ENCODE measurements at regions not wholly inside any gene's neighbourhood (a gene's known extent, or its start where the extent isn't known, plus 50 kb on each side); places are given as distances from the start of the nearest gene placed in this dataset.
"Not testable (repeated sequence)": the region's sequence is repeated elsewhere in the genome, so short reads cannot be mapped to it uniquely, and the experiment has no call there.

DNA sequence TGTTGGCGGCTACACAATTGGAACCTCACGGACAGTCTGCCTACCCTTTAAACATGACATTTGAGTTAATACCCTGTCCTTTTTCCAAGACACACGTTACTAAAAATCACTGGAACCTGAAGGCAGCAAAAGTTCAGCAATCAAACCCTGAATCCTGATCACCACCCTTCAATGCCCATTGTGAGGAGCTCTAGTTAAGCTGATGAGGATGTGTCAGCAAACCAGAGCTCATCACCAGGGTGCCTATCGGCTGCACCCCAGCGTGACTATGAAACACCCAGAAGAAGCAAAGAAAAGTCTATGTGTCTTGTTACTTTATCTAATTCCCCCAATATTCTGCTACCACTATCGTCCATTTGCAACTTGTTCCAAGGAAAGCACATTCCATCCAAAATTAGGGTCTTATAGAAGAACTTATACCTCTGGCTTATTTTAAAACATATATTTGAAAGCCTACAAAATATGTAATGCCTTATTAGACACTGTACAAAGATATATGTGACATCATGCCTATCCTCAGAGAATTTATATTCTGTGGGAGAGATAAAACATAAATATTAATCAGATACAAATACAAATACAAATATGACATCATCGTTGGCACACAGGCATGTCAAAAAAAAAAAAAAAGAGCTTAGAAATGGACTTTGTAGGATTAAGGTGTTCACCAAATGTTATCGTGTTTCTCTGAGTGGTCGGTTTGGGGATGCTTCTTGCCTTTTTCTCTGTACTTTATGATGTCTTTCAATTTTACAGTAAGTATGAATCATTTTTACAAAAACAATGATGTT, 219.7 kb upstream of the SETMAR start:
- no peaks in the 10 kb centered on the region for H3K4me1 Mint-ChIP-seq (ENCODE audit: low read depth)
- no peak for DNase-seq
- H3K27ac Mint-ChIP-seq = no peak overlapping the region
- intact Hi-C loops (cut with micrococcal nuclease) = no loop called here
- H3K4me3 Mint-ChIP-seq = no peak overlapping the region
- CTCF ChIA-PET = no interaction called here
- no peaks in the 10 kb centered on the region for H3K27me3 Mint-ChIP-seq (ENCODE audit: low read depth)
- H3K9me3 Mint-ChIP-seq = no peaks in the 10 kb centered on the region
- H3K36me3 Mint-ChIP-seq (ENCODE audit: low read depth) = no peaks in the 10 kb centered on the region

DNA sequence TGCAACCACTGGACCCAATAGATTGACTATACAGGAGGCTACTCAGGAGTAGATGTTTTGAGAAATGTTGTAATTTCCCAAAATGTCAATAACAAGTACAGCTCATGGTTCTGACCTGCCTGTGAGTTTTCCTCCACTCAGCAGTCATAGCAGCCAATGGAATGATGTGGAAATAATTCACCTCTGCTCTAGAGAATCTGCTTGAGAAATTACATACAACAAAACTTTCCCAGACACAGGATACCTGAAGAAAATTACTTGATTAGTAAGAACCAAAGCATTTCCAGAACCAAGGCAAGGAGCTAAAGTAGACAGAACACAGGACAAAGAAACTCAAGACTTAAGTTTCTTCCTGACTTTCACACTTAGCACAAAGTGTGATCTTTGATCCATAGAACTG, 218.9 kb upstream of the SETMAR start:
- Mint-ChIP-seq H3K27me3 (ENCODE audit: low read depth) (no peaks in the 10 kb centered on the region), H3K4me1 (ENCODE audit: low read depth) (no peaks in the 10 kb centered on the region), H3K27ac (no peak overlapping the region), H3K36me3 (ENCODE audit: low read depth) (no peaks in the 10 kb centered on the region), H3K9me3 (no peaks in the 10 kb centered on the region), H3K4me3 (no peak overlapping the region)
- intact Hi-C loops (cut with micrococcal nuclease) = no loop called here
- CTCF ChIA-PET = no interaction called here
- DNase-seq = no peak

- H3K27me3 Mint-ChIP-seq (ENCODE audit: low read depth); H3K4me1 Mint-ChIP-seq (ENCODE audit: low read depth); H3K4me3 Mint-ChIP-seq; intact Hi-C loops (cut with micrococcal nuclease); H3K36me3 Mint-ChIP-seq (ENCODE audit: low read depth); DNase-seq; H3K27ac Mint-ChIP-seq; H3K9me3 Mint-ChIP-seq; CTCF ChIA-PET: not testable (repeated sequence)
These were observed 216.5 kb upstream of the SETMAR start for GRCh38 chr3:4086662-4087061.

DNA sequence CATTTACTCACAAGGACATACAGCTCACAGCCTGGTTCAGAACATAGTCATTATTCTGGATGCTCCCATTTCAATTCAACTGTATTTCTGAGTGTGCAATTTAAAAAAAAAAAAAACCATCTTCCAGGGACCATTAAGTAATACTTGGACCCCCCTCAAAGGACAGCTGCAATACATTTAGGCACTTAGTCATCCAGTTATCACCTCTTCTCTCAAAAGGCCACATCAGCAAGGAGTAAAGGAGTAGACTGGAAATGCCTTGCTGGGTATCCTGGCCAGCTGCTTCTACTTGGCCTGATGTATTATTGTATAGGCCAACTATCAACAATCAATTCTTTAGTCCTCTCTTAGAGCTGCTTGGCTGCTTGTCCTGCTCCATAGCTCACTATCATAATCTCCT, 211.4 kb upstream of the SETMAR start:
- Mint-ChIP-seq H3K4me3 (no peak overlapping the region), H3K36me3 (ENCODE audit: low read depth) (no peaks in the 10 kb centered on the region), H3K27me3 (ENCODE audit: low read depth) (no peaks in the 10 kb centered on the region), H3K27ac (no peak overlapping the region), H3K9me3 (no peaks in the 10 kb centered on the region), H3K4me1 (ENCODE audit: low read depth) (no peaks in the 10 kb centered on the region)
- CTCF ChIA-PET = no interaction called here
- no peak for DNase-seq
- intact Hi-C loops (cut with micrococcal nuclease) = no loop called here

DNA sequence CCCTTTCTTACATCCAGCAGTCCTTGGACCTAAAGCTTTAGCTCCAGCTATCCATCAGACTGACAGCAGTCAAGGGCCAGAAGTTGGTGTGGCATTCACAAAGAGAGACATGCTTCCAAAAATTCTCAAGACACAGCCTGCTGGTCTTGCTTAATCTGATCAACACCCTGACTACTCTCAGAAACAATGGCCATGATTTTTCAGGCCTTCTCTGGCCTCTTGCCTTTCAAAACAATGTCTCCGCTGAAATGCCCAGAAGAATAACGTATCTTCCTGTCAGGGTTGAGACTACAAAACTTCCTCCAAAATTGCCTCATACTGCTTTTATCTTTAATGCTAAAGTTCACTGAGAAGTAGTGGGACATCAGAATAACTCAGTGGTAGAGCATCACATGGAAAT, 205.4 kb upstream of the SETMAR start:
- Mint-ChIP-seq H3K27ac (no peak overlapping the region), H3K36me3 (ENCODE audit: low read depth) (no peaks in the 10 kb centered on the region), H3K4me1 (ENCODE audit: low read depth) (no peaks in the 10 kb centered on the region), H3K4me3 (no peak overlapping the region), H3K27me3 (ENCODE audit: low read depth) (no peaks in the 10 kb centered on the region), H3K9me3 (peaks cover 5% of the 10 kb centered on the region)
- intact Hi-C loops (cut with micrococcal nuclease) = no loop called here
- DNase-seq = no peak
- CTCF ChIA-PET = no interaction called here

DNA sequence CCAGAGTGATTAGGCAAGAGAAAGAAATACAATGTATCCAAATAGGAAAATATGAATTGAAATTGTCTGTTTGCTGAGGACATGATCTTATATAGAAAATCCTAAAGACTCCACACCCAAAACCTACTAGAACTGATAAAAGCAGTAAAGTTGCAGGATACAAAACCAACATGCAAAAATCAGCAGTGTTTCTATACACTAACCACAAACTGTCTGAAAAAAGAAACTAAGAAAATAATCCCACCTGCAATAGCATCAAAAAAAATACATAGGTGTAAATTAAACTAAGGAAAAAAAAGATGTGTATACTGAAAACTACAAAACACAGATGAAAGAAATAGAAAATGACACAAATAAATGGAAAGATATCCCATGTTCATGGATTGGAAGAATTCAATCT, 203.6 kb upstream of the SETMAR start:
- Mint-ChIP-seq H3K27ac (no peak overlapping the region), H3K4me1 (ENCODE audit: low read depth) (no peaks in the 10 kb centered on the region)
- CTCF ChIA-PET = no interaction called here

GRCh38 chr3:4107430-4107829, 195.7 kb upstream of the SETMAR start:
- no peak overlapping the region for H3K4me3 Mint-ChIP-seq
- no peaks in the 10 kb centered on the region for H3K27me3 Mint-ChIP-seq (ENCODE audit: low read depth)
- intact Hi-C loops (cut with micrococcal nuclease) = no loop called here
- no peak for DNase-seq
- H3K36me3 Mint-ChIP-seq (ENCODE audit: low read depth) = no peaks in the 10 kb centered on the region
- H3K27ac Mint-ChIP-seq = no peak overlapping the region
- H3K4me1 Mint-ChIP-seq (ENCODE audit: low read depth) = no peaks in the 10 kb centered on the region
- H3K9me3 Mint-ChIP-seq = no peaks in the 10 kb centered on the region
- CTCF ChIA-PET = interaction anchor here (0.7 kb wide), 1 partner anchor 1898 kb away, joined by 3 read pairs; no protein-coding TSS in a partner anchor

More for the DNA sequence above, 203.6 kb upstream of the SETMAR start:
- H3K36me3 Mint-ChIP-seq (ENCODE audit: low read depth) = no peaks in the 10 kb centered on the region
- intact Hi-C loops (cut with micrococcal nuclease) = no loop called here
- no peaks in the 10 kb centered on the region for H3K27me3 Mint-ChIP-seq (ENCODE audit: low read depth)
- peaks cover 5% of the 10 kb centered on the region for H3K9me3 Mint-ChIP-seq
- no peak overlapping the region for H3K4me3 Mint-ChIP-seq
- DNase-seq = no peak

DNA sequence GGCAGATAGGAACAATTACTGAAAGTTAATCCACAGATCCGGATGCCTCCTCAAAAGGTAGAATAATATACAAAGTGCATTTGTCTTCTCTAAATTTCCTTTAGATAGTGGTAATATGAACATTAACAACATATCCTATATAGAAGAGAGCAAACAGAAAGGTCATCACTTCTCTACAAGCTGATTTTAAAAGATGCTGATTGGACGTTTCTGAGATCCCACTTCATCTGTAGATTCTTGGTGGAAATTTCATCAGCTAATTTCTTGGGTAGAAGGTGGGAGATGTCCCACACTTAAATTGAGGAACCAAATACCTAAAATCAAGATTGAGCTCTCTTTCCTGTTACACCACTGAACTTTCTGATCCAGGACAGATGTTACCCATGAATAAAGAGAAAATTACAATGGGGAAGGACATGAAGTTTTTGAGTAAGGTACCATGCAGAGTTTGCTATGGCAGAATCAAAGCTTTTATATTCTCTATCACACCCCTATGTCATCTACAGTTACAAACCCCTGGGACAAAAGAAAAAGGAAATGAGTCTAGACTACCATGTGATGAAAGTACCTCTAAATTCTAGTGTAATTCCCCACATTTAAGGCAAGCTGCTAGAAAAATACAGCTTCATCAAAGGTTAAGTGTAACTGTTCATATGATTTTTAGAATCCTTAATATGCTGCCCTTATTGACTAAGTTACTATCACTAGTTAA, 189.2 kb upstream of the SETMAR start:
- Mint-ChIP-seq H3K4me3 (no peak overlapping the region), H3K4me1 (ENCODE audit: low read depth) (no peaks in the 10 kb centered on the region), H3K9me3 (no peaks in the 10 kb centered on the region), H3K36me3 (ENCODE audit: low read depth) (no peaks in the 10 kb centered on the region), H3K27me3 (ENCODE audit: low read depth) (no peaks in the 10 kb centered on the region), H3K27ac (no peak overlapping the region)
- intact Hi-C loops (cut with micrococcal nuclease) = no loop called here
- no peak for DNase-seq
- CTCF ChIA-PET = no interaction called here

DNA sequence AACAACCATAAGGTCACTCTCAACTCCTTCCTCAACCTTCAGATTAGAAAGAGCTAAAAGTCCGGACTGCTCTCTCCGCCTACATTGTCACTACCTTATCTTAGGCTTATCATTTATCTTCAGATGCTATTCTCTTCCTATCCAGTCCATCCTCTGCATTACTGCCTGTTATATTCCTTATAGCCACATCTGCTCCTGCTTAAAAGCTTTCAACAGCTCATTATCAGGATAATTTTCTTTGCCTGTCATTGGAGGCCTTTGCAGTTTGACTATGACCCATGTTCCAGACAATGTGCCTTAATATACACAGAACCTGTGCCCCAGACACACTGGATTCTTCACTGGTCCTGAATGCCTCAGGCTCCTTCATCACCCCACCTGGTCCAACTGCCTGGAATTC, 184.1 kb upstream of the SETMAR start:
- CTCF ChIA-PET = no interaction called here

GRCh38 chr3:4125576-4125975, 177.6 kb upstream of the SETMAR start:
- CTCF ChIA-PET = no interaction called here
- Mint-ChIP-seq H3K27me3 (ENCODE audit: low read depth) (no peaks in the 10 kb centered on the region), H3K27ac (no peak overlapping the region), H3K9me3 (peaks cover 3% of the 10 kb centered on the region), H3K4me1 (ENCODE audit: low read depth) (no peaks in the 10 kb centered on the region), H3K36me3 (ENCODE audit: low read depth) (no peaks in the 10 kb centered on the region), H3K4me3 (no peak overlapping the region)
- intact Hi-C loops (cut with micrococcal nuclease) = no loop called here
- no peak for DNase-seq

More for the DNA sequence above, 184.1 kb upstream of the SETMAR start:
- H3K9me3 Mint-ChIP-seq = no peaks in the 10 kb centered on the region
- no peak for DNase-seq
- H3K27me3 Mint-ChIP-seq (ENCODE audit: low read depth) = no peaks in the 10 kb centered on the region
- intact Hi-C loops (cut with micrococcal nuclease) = no loop called here
- H3K4me3 Mint-ChIP-seq = no peak overlapping the region
- H3K27ac Mint-ChIP-seq = no peak overlapping the region
- no peaks in the 10 kb centered on the region for H3K36me3 Mint-ChIP-seq (ENCODE audit: low read depth)
- no peaks in the 10 kb centered on the region for H3K4me1 Mint-ChIP-seq (ENCODE audit: low read depth)

GRCh38 chr3:4138150-4138785, 164.9 kb upstream of the SETMAR start:
- H3K4me1 Mint-ChIP-seq (ENCODE audit: low read depth) = no peaks in the 10 kb centered on the region

GRCh38 chr3:4138786-4139431, 164.3 kb upstream of the SETMAR start:
- CTCF ChIA-PET = no interaction called here
- Mint-ChIP-seq H3K27ac (no peak overlapping the region), H3K9me3 (no peaks in the 10 kb centered on the region), H3K4me3 (no peak overlapping the region), H3K27me3 (ENCODE audit: low read depth) (no peaks in the 10 kb centered on the region), H3K36me3 (ENCODE audit: low read depth) (no peaks in the 10 kb centered on the region), H3K4me1 (ENCODE audit: low read depth) (no peaks in the 10 kb centered on the region)
- intact Hi-C loops (cut with micrococcal nuclease) = no loop called here
- DNase-seq = no peak

More at GRCh38 chr3:4138150-4138785, 164.9 kb upstream of the SETMAR start:
- H3K9me3 Mint-ChIP-seq = no peaks in the 10 kb centered on the region
- H3K27ac Mint-ChIP-seq = no peak overlapping the region
- DNase-seq = no peak
- no peaks in the 10 kb centered on the region for H3K36me3 Mint-ChIP-seq (ENCODE audit: low read depth)
- H3K27me3 Mint-ChIP-seq (ENCODE audit: low read depth) = no peaks in the 10 kb centered on the region
- no peak overlapping the region for H3K4me3 Mint-ChIP-seq
- intact Hi-C loops (cut with micrococcal nuclease) = no loop called here
- CTCF ChIA-PET = no interaction called here

All from activated naive CD4-positive, alpha-beta T cell treated with anti-CD3 and anti-CD28 coated beads for 36 hours (primary cell).